ENCODE measurements at regions not wholly inside any gene's neighbourhood (a gene's known extent, or its start where the extent isn't known, plus 50 kb on each side); places are given as distances from the start of the nearest gene placed in this dataset.

- TF ChIP-seq FOXM1 (IDR thresholded peaks at IDR 0.05; ENCODE audit: borderline replicate concordance, low read depth): no peak
- no peak for TF ChIP-seq TAF1 (IDR thresholded peaks at IDR 0.05; ENCODE audit: low read depth)
- TF ChIP-seq, protein P1, sequence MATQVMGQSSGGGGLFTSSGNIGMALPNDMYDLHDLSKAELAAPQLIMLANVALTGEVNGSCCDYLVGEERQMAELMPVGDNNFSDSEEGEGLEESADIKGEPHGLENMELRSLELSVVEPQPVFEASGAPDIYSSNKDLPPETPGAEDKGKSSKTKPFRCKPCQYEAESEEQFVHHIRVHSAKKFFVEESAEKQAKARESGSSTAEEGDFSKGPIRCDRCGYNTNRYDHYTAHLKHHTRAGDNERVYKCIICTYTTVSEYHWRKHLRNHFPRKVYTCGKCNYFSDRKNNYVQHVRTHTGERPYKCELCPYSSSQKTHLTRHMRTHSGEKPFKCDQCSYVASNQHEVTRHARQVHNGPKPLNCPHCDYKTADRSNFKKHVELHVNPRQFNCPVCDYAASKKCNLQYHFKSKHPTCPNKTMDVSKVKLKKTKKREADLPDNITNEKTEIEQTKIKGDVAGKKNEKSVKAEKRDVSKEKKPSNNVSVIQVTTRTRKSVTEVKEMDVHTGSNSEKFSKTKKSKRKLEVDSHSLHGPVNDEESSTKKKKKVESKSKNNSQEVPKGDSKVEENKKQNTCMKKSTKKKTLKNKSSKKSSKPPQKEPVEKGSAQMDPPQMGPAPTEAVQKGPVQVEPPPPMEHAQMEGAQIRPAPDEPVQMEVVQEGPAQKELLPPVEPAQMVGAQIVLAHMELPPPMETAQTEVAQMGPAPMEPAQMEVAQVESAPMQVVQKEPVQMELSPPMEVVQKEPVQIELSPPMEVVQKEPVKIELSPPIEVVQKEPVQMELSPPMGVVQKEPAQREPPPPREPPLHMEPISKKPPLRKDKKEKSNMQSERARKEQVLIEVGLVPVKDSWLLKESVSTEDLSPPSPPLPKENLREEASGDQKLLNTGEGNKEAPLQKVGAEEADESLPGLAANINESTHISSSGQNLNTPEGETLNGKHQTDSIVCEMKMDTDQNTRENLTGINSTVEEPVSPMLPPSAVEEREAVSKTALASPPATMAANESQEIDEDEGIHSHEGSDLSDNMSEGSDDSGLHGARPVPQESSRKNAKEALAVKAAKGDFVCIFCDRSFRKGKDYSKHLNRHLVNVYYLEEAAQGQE (IDR thresholded peaks at IDR 0.05; ENCODE audit: low read depth): no peak
- no peak for TF ChIP-seq RAD21 (IDR thresholded peaks at IDR 0.05; ENCODE audit: low read depth)
- TF ChIP-seq CREB1 (IDR thresholded peaks at IDR 0.05; ENCODE audit: low read depth): no peak
- TF ChIP-seq TEAD4 (IDR thresholded peaks at IDR 0.05): no peak
- no peak for TF ChIP-seq NFIC (IDR thresholded peaks at IDR 0.05)
- TF ChIP-seq, protein P2, sequence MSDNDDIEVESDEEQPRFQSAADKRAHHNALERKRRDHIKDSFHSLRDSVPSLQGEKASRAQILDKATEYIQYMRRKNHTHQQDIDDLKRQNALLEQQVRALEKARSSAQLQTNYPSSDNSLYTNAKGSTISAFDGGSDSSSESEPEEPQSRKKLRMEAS (IDR thresholded peaks at IDR 0.05): no peak
- TF ChIP-seq YY1 (IDR thresholded peaks at IDR 0.05; ENCODE audit: low read depth): no peak
- TF ChIP-seq, protein P3, sequence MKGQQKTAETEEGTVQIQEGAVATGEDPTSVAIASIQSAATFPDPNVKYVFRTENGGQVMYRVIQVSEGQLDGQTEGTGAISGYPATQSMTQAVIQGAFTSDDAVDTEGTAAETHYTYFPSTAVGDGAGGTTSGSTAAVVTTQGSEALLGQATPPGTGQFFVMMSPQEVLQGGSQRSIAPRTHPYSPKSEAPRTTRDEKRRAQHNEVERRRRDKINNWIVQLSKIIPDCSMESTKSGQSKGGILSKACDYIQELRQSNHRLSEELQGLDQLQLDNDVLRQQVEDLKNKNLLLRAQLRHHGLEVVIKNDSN (IDR thresholded peaks at IDR 0.05): no peak
- no peak for TF ChIP-seq EP300 (IDR thresholded peaks at IDR 0.05; ENCODE audit: borderline replicate concordance)
- no peak for TF ChIP-seq EGR1 (IDR thresholded peaks at IDR 0.05)
- TF ChIP-seq CEBPB (IDR thresholded peaks at IDR 0.05): no peak
- no peak for TF ChIP-seq ZBTB7A (IDR thresholded peaks at IDR 0.05; ENCODE audit: low read depth)
Measured at GRCh38 chr4:33262824-33263223, 2542.7 kb downstream of the PCDH7 start.
